GM21381 (cell line): ENCODE measurements at regions not wholly inside any gene's neighbourhood (a gene's known extent, or its start where the extent isn't known, plus 50 kb on each side); places are given as distances from the start of the nearest gene placed in this dataset.

Experiments used
- ATAC-seq: cut with Tn5 transposase; IDR thresholded peaks from one replicate; pipeline ENCODE4 v1.9.1; 2021; ENCODE audit warnings: mild to moderate bottlenecking, moderate library complexity; ENCODE audit not compliant: unreplicated experiment

- ATAC-seq: no peak
Measured at GRCh38 chr10:130481936-130482335, 345.7 kb downstream of the GLRX3 start.

GRCh38 chr10:130483691-130484467, 347.7 kb downstream of the GLRX3 start:
- no peak for ATAC-seq

- ATAC-seq: no peak
Measured at GRCh38 chr10:130484468-130485180, 348.4 kb downstream of the GLRX3 start.

GRCh38 chr10:130485236-130485957, 349.2 kb downstream of the GLRX3 start:
- ATAC-seq: no peak

DNA sequence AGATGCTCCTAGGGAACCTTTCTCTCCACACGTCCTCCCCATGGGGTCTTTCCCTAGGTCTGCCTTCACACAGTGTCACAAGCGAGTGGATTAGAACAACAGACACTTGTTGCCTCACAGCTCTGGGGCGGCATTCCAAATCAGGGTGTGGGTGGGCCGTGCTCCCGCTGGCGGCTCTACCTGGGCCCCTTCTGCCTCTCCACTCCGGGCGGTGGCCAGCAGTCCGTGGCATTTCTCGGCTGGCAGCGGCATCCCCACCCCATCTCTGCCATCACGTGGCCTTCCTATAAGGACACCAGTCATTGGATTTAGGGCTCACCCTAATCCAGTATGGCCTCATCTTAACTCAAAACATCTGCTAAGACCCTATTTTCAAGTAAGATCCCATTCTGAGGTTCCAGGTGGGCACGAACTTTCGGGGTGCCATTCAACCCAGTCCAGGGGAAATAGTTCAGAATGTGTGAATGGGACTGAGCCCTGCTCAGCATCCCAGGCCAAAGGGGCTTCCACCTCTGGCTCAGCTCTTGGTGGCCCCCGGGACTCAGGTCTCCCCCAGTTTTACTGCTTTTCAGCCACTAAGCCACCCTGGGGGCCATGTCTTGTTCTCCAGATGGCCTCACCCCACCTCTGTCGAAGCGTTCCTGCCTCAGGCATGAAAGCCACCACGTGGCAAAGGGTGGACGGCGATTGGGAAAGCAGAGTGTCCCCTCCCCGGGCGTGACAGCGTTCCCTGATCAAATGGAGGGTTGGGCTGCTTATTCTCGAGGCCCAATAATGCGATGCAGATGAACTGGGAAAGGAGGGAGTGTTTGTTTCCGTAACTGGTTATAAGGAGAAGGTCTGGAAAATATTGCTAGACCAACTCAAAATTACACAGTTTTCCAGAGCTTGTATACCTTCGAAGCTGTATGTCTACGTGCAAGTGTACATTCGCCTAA, 350.0 kb downstream of the GLRX3 start:
- no peak for ATAC-seq

DNA sequence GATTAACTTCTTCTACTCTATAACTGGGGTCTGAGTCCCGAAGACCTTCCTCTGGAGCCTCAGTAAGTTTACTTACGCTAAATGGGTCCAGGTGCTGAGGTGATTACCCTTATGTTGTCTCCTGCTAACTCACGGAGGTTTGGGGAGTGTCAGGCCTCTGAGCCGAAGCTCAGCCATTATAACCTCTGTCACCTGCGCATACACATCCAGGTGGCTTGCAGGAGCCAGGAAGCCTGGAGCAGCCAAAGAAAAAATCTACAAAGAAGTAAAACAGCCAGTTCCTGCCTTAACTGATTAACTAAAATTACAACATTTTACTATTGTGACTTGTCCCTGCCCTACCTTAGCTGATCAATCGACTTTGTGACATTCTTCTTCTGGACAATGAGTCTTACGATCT, 350.7 kb downstream of the GLRX3 start:
- ATAC-seq: no peak

DNA sequence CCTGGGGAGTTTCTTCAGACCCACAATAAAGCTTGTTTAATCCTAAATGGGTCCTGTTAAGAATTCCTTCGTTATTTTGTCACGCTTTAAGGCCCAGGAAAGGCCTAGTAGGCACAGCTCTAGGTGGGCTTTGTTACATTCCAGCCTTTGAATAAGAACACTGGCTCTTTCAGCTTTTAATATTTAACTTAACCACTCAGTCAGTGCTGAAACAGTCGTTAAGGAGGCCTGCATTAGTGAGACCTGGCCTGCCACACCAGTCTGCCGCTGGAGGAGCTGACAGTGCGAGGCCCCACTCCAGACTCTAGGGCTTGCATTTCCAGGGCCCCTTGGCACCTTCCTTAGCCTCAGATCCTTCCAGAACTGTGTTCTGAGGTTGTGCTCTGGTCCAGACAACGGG, 351.4 kb downstream of the GLRX3 start:
- no peak for ATAC-seq

DNA sequence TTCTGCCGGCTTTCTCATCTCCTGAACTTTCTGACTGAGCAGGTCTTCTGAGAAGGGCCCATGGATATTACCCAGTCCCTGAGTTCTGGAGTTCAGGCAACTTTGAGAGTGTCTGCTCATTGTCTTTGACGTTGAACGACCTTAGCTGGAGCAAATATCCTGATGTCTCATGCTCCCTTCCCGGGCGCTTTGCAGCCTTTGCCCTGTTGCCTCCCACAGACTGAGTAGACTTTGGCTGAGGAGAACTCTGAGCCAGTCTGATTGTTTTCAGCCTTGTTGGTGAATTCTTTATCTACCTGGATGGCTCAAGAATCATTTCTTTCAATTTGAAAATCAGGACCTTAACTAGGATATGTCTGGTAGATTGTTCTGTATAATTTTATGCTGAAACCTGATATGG, 353.7 kb downstream of the GLRX3 start:
- ATAC-seq: no peak

DNA sequence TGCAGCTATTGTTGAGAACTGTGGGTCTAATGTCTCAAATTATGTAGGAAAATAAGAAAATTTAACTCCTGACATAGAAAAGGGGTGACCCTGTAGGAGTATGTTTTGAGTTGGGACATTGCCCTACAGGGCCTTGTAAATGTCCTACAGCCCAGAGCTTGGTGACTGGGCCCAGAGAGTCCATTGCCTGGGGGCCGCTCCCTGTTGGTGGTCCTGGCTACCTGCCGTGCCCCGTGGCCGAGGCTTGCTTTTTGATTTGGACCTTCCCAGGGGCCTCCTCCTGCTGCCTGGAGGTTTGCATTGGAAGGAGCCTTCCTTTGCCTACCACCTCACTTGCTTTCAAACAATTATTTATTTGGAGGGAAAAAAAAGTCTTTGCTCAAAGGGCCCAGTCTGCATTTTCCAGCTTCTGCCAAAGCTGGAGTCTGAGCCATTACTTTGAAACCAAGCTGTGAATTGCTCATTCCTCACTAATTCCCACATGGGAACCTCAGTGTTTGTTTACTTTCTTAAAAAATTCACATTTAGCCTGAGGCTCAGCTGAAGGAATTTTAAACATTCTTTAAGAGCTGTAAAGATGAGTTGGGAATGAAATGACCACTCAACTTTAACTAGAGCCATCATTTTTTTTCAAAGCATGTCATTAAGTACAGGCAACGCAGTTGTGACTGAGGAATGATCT, 355.0 kb downstream of the GLRX3 start:
- no peak for ATAC-seq

- ATAC-seq: no peak
Measured at GRCh38 chr10:130491693-130492050, 355.5 kb downstream of the GLRX3 start.

GRCh38 chr10:130492266-130492934, 356.2 kb downstream of the GLRX3 start:
- no peak for ATAC-seq

DNA sequence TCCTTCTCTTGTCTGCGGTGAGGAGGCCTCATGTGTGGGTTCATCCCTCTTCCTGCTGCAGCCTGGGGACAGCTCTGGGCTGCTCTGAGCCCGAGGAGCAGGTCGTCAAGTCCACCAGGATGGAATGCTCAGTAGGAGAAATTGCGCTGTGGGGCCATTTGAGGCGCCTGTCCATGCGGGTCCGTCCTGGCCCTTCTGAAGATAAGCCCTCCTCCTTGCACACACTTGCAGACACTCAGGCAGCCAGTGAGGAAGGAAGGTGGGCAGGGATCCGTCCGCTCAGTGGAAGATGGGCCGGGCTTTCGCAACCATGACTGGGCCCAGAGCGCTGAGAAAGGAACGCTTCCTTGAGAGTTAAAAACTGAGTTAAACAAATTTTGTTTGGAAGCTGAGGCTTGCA, 356.8 kb downstream of the GLRX3 start:
- no peak for ATAC-seq

DNA sequence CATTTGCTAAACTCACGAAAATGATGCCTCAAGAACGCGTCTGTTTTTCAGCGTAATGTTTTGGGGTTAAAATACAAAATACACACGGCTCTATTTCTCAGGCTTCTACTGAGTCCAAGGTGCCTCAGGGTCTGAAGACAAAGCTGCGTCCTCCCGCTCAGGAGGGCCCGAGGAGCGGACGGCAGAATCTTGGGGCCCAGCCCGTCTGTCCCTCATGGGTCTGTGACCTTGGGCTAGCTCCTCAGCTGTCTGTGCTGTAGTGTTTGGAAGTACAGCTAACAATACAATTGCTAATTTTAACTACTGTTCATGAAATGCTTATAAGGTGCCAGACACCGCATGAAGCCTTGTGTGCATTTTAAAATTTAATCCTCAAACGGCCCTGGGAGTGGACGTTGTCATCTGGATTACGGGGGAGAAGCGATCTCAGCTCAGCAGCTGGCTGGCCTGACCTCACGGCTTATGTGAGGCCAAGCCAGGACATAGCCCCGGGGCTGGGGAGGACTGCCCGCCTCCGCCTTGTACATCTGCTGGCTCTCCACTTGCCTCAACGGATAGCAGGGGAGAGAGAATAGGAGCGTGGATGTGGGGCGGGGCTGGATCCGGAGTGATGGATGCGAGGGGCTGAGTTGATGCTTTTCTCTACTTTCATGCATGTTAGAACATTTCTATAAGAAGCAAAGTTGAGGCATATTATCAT, 357.4 kb downstream of the GLRX3 start:
- ATAC-seq: no peak

- no peak for ATAC-seq
Measured at GRCh38 chr10:130495116-130495862, 359.1 kb downstream of the GLRX3 start.

GRCh38 chr10:130495891-130496636, 359.9 kb downstream of the GLRX3 start:
- no peak for ATAC-seq

DNA sequence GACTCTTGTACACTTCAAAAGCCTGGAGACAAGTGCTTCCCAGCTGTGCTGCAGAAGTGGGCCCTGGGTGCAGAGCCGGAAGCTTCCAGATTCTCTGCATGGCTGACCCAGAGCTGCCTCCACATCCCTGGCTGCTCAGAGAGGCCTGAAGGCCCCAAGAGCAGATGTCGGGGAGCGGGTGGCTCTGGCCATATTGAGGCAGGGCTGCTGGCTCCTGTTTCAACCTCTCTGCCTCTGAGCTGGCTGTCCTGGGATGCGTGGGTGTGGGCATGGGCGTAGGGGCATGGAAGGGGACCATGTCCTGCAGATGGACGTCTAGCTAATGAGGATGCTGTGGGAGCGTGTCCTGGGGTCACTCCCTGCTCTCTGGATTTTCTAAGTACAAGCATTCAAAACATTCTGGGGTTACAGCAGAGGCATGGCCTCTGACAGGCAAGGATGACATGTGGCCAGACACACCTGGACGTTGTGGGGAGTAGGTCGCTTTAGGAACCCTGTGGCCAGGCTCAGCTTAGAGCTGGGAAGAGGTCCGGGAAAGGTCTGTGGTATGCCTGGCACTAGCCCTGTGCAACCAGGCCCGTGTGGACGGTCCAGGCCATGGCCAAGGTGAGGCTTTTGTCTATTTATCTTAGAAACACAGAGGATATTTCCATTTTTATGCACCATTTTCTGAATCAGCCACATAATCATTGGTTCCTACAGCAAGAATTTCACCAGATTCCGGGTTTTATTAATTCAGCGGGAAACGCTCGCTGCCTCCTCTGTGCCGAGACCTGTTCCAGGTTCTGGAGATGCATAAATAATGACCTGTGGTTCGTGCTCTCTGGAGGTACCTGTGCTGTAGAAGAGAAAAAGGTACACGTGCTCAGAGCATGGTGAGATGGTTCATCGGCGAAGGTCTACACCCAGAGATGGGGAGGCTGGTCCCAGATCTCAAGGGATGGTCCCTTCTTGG, 361.1 kb downstream of the GLRX3 start:
- no peak for ATAC-seq

DNA sequence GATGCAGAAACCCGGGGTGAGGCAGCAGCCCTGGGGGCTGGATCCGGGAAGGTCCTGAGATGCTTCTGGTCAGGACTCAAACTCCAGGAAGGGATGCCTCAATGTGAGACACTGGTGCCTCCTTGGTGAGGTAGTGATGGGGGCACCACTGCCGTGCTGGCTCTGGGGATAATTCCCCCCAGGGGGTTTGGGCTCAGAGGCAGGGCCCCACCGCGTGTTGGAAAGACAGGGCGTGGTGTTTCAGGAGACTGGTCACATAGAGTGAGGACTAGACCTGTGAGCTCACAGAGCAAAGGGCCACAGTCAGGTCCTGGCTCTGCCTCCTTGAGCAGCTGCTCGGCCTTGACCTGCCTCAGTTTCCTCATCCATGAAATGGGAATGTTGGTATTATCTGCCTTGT, 361.9 kb downstream of the GLRX3 start:
- no peak for ATAC-seq
